ENCODE measurements at regions not wholly inside any gene's neighbourhood (a gene's known extent, or its start where the extent isn't known, plus 50 kb on each side); places are given as distances from the start of the nearest gene placed in this dataset.

DNA sequence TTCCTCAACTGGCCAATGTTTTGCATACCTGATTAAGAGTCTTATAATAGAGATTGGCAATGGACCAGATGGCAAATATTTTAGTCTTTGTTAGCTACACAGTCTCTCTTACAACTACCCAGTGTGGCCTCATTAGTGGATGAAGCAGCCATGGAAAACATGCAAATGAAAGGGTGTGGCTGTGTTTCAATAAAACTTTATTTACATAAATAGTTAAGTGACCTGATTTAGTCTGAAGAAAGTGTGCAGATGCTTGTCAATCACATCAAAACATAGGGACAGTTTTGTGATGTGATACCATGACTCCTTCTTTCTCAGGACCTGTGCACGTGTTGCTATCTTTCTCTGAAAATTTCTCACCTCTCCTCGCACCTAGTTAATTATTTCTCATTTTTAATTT, 309.8 kb upstream of the GRM7 start:
- TF ChIP-seq, protein P1, sequence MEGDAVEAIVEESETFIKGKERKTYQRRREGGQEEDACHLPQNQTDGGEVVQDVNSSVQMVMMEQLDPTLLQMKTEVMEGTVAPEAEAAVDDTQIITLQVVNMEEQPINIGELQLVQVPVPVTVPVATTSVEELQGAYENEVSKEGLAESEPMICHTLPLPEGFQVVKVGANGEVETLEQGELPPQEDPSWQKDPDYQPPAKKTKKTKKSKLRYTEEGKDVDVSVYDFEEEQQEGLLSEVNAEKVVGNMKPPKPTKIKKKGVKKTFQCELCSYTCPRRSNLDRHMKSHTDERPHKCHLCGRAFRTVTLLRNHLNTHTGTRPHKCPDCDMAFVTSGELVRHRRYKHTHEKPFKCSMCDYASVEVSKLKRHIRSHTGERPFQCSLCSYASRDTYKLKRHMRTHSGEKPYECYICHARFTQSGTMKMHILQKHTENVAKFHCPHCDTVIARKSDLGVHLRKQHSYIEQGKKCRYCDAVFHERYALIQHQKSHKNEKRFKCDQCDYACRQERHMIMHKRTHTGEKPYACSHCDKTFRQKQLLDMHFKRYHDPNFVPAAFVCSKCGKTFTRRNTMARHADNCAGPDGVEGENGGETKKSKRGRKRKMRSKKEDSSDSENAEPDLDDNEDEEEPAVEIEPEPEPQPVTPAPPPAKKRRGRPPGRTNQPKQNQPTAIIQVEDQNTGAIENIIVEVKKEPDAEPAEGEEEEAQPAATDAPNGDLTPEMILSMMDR (IDR thresholded peaks at IDR 0.05): no peak

DNA sequence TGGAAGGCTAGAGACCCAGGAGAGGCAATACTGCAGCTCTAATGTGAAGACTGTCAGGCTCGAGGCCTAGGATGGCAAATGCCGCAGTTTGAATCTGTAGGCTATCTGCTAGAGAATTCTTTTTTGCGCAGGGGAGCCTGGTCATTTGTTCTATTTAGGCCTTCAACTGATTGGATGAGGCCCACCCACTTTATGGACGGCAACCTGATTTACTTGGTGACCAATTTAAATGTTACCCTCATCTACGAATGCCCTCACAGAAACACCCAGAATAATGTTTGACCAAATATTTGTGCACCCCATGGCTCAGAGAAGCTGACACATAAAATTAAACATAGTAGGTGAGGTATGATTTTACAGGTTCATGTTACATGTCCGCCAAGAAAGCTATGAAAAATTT, 300.7 kb upstream of the GRM7 start:
- TF ChIP-seq, protein P1 (IDR thresholded peaks at IDR 0.05): no peak

DNA sequence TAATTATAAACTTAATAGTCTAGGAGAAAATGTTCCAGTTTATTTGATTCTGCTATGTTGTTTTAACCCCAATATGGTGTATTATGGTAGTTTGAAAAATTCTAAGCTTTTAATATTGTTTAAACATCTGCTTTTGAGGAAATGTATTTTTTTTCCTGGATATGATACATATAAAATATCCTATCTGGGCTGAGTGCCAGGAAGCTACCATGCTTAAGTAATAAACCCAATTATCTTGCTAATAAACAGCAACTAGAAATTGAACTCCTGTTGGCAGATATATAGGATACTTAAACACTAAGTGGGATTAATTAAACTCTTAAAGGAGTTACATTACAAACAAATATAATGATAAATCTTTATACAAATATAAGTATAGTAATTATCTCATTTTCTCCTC, 293.7 kb upstream of the GRM7 start:
- TF ChIP-seq, protein P1 (IDR thresholded peaks at IDR 0.05): no peak

DNA sequence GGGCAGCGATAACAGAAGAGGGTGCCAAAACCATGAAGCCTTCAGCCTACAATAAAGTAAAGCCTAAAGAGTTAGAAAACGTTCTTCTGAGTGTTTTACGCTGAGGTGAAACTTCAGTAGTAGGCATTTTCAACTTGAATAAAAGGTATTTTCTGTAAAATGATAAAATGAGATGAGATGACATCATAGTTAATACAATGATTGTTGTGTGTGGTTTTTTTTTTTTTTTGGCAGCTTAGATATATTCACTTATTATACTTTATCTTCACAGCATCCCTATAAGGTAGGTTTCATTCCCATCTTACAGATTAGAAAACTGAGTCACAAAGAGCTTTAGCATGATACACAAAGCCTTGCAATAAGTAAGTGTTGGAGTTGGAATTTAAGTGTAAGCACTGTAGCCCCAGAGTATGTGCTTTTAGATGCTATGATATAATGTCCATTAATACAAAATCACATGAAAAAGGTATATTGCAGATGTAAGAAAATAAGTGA, 291.9 kb upstream of the GRM7 start:
- TF ChIP-seq, protein P1 (IDR thresholded peaks at IDR 0.05): no peak

DNA sequence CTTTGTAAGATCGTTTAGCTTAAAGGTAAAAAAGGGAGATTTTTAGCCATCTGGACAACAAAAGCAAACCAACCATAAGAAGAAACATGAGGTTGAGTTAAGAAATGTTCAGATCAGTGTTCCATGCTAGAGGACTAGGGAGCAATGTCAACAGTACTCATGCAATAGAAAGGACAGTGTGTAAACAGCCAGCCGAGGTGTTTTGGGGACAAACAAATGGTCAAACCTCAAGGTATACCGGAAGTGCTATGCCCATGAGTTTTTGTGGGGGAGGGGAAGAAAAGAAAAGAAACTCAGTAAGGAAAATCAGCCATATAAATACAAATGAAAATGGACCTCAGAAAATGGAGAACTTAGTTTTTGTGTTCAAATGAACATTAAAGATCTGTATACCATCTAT, 289.5 kb upstream of the GRM7 start:
- TF ChIP-seq, protein P1 (IDR thresholded peaks at IDR 0.05): no peak

DNA sequence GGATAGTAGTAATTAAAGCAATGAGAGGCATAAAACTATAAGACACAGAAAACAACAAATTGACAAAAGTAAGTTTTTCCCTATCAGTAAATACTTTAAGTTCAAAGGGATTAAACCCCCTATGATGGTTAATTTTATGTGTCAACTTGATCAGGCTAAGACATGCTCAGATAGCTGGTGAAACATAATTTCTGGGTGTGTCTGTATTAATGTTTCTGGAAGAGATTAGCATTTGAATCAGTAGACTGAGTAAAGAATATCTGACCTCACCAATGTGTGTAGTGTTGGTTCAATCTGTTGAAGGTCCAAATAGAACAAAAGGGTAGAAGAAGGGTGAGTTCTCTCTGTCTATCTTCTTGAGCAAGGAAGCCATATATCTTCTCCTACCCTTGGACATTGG, 283.3 kb upstream of the GRM7 start:
- TF ChIP-seq, protein P1 (IDR thresholded peaks at IDR 0.05): no peak

DNA sequence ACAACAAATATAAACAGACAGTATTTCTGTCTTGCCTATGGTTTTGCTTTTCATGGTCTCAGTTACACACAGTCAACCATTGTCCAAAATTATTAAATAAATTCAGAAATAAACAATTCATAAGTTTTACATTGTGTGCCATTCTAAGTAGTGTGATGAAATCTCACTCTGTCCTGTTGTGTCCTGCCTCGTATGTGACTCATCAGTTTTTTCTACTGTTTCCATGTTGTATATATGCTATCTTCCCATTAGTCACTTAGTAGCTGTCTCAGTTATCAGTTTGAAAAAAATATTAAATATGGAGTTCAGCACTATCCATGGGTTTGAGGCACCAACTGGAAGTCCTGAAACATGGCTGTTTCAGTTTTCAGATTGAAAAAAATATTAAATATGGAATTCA, 282.4 kb upstream of the GRM7 start:
- TF ChIP-seq, protein P1 (IDR thresholded peaks at IDR 0.05): no peak

DNA sequence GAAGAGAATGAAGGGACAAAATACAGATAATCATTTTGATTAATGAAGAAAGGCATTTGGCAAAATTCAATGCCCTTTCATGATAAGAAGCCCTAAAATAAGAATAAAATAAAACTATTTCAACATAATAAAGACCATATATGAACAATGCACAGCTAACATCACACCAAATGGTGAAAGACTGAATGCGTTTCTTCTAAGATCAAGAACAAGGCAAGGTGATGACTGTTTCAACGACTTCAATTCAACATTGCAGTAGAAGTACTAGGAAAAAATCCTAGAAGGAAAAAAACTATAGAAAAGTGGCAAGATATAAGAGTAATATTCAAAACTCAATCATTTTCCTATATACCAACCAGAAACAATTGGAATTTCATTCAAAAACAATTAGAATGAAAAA, 280.1 kb upstream of the GRM7 start:
- TF ChIP-seq, protein P1 (IDR thresholded peaks at IDR 0.05): no peak
